ENCODE measurements at regions not wholly inside any gene's neighbourhood (a gene's known extent, or its start where the extent isn't known, plus 50 kb on each side); places are given as distances from the start of the nearest gene placed in this dataset.
"Not testable (repeated sequence)": the region's sequence is repeated elsewhere in the genome, so short reads cannot be mapped to it uniquely, and the experiment has no call there.

DNA sequence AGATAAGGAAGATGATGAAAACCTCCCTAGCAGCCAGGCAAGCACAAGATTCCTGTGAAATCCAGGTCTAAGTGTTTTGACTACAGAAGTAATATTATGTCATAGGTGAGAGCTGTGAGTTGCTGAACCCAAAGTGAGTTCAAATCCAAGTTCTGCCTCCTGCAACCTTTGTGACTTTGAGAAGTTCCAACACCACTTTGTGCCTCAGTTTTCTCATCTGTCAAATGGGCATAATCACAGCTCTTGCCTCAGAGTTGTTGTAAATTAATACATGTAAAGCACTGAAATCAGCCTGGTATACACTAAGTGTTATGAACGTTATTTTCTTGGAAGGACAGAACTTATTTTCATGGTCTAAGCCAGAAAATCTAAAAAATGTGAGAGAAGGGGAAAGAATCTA is 210.3 kb upstream of the FRG2C start:
- DNase-seq: not testable (repeated sequence)

DNA sequence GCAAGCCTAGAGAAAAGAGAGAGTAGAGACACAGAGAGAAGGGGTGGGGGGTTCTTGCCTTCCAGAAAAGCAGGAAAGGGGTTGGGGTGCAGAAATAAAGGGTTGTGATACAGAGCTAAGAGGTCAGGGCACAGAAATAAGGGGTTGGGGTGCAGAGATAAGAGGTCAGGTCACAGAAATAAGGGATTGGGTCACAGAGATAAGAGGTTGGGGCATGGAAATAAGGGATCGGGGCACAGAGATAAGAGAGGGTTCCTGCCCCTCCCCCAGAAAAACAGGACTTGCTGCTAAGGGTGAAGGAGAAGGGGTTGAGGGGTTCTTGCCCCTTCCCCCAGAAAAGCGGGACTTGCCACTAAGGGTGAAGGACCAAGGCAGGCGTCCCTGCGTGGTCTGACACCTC is 189.6 kb upstream of the FRG2C start:
- DNase-seq: not testable (repeated sequence)

DNA sequence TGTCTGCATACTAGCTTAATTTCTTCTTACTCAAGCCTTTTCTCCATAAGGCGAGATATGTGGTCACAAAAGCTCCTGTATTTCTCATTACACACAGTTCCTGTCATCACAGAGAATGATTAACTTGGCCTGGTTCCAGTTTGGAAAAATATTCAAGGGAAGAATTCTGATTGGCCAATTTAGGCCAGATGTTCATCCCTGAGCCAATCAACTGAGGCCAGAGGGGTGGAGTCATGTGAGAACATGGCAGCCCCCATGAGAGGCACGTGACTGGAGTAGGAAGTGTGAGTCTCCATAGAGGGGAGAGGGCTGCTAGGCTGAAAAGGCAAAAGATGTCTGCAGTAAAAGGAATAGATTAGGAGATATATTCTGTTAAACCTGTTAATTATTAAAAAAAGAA is 167.5 kb upstream of the FRG2C start:
- DNase-seq: not testable (repeated sequence)

DNA sequence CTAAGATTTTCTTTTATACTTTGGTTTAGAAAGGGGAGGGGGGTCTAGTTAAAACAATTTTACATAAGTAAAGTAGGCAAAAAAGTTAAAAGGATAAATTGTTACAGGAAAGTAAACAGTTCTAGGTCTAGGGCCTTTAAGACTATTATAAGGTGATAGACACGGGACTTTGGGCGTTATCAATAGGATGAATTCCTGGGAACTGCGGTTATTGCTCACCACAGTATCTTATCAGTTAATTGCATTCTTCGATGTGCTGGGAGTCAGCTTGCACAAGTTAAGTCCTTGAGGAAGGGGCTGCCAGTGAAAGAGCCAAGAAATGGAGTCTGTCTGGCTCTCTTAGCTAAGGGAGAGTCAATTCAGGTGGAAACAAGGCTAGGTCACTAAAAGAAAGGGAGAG is 163.8 kb upstream of the FRG2C start:
- DNase-seq: not testable (repeated sequence)

DNA sequence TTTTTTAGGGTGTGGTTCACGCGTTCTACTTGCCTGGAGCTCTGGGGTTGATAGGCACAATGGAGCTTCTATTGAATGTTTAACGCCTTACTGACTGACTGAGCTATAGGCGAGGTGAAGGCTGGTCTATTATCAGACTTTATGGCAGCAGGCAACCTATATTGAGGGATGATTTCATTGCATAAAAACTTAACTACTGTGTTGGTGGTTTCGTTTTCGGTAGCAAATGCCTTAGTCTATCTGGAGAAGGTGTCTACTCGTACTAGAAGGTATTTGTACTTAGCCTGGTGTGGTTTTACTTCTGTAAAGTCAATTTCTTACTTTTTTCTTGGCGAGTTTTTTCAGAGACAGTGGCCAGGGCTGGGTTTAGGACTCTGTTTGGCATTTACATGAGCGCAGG is 162.0 kb upstream of the FRG2C start:
- DNase-seq: not testable (repeated sequence)

DNA sequence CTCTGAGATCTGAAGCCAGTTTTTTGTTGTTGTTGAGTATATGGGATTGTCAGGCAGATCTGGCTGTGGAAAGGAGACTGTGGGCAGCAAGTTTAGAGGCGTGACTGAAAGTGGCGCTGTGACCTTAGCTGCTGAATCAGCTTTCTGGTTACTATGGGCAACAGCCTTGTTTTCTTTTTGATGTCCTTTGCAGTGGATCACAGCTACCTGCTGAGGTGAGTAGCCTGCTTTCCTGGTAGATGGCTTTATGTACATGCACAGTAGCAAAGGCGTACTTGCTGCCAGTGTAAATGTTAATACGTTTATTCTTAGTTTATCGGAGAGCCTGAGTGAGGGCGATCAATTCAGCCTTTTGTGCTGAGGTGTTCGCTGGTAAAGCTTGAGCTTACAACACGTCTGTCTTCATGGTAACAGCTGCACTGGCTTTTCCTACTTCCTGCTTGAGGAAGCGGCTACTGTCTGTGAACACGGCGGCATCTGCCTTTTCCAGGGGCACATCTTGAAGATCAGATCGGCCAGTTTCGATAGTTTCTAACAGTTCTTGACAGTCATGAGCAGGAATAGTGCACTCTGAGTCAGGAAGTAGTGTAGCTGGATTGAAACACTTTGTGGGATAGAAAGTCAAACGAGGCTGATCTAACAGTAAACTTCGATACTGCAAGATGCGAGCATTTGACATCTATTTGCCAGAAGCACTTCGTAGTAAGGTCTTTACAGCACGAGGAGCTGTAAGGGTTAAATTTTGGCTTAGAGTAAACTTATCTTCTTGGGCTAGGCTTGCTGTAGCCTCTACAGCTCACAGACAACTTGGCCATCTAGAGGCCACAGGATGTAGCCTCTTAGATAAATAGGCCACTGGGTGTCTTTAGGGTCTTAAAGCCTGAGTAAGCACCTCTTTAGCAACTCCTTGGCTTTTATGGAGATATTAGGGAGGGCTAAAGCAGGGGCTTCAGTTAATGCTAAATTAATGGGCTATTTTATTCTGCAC is 161.1 kb upstream of the FRG2C start:
- peak in 1 of 2 experiments; percentile 6 for DNase-seq

DNA sequence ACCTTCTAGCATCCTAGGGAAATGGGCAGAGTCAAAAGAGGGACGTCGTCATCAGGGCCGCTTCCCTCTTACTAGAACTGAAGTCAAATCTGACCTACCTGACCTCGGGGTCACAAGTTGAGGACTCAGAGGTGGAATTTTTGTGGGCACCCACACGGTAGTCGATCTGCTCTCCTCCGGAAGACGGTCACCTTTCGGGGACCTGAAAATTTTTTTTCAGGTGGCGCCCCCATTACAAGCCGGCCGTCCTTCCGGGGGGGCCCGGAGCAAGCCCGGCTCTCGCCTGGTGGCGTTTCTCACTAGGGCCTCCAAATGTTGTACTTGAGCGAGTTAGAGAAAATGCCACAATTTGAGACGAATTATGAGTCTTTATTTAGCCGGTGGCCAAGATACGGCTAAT is 157.5 kb upstream of the FRG2C start:
- DNase-seq: no peak

DNA sequence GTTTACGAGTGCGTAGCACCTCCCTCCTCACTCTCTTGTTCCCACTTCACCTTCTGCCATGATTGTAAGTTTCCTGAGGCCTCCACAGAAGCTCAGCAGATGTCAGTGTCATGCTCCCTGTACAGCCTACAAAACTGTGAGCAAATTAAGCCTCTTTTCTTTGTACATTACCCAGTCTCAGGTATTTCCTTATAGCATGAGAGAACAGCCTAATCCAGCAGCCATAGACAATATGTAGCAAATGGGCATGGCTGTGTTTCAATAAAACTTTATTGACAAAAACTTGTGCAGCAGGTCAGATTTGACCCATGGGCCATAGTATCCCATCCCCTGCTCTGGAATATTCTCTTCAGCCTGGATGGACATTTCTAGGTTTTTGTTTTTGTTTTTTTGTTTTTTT is 156.2 kb upstream of the FRG2C start:
- not testable (repeated sequence) for DNase-seq

DNA sequence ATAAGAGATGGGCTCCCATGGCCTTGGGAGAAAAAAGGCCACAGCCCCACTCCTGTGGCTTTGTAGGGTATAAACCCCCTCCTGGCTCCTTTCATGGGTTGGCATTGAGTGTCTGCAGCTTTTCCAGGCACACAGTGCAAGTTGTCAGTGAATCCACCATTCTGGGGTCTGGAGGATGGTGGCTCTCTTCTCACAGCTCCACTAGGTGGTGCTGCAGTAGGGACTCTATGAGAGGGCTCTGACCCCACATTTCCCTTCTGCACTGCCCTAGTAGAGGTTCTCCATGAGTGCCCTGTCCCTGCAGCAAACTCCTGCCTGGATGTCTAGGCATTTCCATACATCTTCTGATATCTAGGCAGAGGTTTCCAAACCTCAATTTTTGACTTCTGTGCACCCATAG is 136.5 kb upstream of the FRG2C start:
- not testable (repeated sequence) for DNase-seq

DNA sequence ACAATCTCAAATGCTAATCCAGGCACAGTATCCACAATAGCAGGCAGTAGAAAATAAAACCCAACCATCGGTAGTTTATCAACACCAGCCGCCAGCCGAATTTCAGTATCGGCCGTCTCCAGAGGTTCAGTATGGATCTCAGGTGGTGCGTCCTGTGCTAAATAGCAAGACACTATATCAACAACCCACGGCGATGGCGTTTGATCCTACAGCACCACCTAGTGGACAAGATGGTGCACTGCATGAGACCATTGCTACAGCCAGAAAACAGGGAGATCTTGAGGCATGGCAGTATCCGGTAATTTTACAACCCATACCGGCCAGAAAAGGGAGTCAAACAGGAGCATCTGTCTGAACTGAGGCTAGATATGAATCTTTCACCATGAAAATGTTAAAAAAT is 112.0 kb upstream of the FRG2C start:
- peak in 1 of 2 experiments; percentile 15 for DNase-seq

DNA sequence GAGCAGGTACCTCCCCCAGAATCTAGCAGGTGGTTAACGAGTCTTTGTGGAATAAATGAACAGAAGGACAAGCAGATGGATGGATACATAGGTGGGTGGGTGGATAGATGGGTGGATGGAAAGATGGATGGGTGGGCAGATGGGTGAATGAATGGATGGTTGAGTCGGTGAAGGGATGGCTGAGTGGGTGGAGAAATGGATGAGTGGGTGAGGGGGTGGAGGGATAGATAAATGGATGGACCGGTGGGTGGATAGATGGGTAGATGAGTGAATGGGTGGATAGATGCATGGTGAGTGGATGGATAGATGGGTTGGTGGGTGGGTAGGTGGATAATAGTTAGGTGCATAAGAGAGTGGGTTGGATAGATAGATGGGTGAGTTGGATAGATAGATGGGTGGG is 99.7 kb upstream of the FRG2C start:
- not testable (repeated sequence) for DNase-seq

DNA sequence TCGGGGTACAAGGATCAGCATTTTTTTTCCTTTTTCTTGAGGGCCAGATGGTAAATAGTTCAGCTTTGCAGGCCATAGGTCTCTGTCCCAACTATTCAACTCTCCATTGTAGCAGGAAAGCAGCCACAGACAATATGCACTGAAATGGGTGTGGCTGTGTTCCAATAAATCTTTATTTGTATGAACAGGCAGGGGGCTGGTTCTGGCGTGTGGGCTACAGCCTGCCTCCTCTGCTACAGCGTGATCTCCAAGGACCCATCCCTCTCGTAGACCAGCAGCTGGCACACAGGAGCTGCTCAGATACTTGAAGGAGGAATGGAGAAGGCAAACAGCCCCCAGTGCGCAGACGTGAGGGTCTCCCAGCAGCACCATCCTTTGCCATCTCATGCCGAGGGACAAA is 91.8 kb upstream of the FRG2C start:
- not testable (repeated sequence) for DNase-seq

DNA sequence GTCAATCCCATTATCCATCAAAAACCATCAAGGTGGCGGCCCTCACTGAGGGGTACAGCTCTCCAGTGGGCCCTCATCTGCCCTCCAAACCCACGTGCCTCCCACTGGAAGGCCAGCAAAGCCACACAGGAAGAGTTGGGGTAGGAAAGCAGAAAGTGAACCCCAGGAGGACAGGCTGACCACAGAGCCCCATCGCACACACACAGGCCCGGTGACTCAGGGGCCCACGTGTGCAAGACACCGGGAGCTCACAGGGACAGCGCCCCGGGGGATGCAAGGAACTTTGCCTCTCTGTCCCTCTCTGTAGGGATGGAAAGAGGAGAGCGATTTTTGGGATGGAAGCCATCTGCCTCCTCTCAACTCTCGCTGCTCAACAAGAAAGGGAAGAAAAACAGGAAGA is 85.0 kb upstream of the FRG2C start:
- DNase-seq: not testable (repeated sequence)

DNA sequence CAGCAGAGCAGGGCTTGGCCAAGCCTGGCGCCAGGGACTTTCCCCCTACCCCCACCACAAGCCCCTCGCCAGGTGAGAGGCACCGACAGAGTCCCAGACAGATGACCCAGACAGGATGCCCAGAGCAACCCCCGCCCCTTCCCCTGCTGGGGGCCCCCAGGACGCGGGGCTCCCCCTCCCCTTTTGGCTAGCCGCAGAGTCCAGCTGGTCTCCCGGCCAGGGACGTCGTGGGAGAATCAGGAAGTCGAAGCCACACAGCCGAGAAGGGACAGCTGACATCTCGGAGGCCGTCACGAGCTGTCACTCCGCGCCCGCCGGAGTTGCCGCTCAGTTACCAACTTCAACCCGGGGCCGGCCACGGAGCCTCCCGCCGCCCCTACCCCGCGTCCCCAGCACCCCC is 84.6 kb upstream of the FRG2C start:
- DNase-seq: not testable (repeated sequence)

DNA sequence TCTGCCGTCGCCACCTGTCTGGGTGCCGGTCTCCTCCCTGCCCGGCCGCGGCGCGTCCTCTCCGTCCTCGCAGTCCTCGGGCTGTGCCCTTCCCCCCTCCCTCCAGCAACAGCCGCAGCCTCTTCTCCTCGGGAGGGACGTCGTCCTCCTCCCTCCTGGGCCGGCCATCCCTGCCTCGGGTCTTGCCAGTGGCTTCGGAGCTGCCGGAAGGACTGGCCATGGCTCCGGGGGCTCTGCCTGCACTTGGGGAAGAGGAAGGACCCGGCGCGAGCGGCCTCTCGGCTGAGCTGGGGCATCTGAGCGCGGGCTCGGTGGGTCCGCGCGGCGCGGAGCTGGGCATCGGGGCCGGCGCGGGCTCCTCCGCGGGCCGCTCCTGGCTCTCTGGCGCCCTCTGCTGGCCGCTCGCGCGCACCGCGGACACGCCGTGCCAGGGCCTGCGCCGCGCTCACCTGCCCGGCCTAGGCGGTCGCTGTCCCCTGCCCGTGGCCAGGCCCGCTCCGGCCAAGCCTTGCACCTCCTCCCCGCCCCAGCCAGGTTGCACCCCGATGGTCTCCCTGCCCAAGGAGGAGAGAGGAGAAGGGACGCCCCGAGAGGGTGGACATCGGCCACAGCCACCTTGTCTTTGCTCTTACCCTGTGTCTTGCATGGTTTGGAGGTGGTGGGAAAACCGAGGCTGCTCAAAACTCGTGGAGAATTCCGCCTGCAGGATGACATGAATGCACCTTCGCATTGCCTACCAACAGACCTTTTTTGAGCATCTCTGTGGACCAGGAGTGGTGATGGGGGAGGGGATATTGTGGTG is 83.9 kb upstream of the FRG2C start:
- DNase-seq: peak; percentile 1 to 29

DNA sequence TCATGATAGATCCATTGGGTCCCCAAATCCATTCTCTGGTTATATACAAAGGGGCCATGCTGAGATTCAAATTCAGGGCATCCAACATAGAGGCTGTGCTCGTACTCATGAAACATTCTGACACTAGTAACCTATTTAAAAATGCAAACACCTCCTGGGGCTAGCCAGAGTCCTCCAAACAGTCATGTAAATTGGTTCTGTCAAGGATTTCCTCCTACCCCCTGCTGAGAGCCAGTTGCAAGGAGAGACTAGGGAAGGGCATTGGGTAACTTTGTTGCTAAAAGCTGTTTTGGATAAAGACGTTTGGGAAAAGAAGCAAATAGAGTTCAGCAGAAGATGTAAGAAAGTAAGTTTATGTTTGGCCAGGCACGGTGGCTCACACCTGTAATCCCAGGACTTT is 81.6 kb upstream of the FRG2C start:
- DNase-seq: not testable (repeated sequence)

DNA sequence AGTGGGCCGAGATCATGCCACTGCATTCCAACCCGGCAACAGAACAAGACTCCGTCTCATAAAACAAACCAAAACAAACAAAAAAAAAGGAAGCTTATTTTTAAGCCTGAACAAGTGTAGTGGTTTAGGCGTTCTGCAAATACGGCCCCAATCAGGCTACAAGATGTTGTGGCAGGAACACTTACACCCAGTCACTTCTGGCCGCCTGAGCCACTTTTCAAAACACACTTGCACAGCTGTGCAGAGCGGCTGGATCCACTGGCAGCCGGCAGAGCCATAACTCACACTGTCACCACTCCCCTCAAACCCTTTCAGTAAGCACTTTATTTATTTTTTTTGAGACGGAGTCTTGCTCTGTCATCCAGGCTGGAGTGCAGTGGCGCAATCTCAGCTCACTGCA is 81.0 kb upstream of the FRG2C start:
- not testable (repeated sequence) for DNase-seq

DNA sequence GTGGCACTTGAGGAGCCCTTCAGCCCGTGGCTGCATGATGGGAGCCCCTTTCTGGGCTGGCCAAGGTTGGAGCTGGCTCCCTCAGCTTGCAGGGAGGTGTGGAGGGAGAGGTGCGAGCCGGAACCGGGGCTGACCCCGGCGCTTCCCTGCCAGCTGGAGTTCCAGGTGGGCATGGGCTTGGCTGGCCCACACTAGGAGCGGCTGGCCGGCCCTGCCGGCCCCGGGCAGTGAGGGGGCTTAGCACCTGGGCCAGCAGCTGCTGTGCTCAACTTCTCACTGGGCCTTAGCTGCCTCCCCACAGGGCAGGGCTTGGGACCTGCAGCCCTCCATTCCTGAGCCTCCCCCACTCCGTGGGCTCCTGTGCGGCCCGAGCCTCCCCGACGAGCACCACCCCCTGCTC is 76.4 kb upstream of the FRG2C start:
- not testable (repeated sequence) for DNase-seq

DNA sequence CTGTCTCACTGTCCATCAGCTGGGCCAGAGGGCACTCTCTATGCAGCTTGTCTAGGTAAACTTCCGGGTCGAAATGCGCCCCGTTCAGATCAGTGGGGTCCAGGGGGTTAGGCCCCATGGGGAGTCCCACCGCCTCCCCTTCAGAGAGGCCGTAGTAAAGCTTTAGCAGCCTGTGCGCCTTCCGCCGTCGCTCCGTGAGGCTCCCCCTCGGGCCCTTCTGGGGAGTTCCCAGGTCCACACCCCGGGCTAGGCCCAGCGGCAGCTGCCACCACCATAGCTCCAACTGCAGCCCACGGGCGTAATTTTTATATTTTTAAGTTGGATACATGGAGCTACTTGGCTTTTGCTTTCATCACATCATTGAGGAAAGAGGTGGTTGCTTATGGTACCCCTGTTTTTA is 73.7 kb upstream of the FRG2C start:
- DNase-seq: not testable (repeated sequence)

DNA sequence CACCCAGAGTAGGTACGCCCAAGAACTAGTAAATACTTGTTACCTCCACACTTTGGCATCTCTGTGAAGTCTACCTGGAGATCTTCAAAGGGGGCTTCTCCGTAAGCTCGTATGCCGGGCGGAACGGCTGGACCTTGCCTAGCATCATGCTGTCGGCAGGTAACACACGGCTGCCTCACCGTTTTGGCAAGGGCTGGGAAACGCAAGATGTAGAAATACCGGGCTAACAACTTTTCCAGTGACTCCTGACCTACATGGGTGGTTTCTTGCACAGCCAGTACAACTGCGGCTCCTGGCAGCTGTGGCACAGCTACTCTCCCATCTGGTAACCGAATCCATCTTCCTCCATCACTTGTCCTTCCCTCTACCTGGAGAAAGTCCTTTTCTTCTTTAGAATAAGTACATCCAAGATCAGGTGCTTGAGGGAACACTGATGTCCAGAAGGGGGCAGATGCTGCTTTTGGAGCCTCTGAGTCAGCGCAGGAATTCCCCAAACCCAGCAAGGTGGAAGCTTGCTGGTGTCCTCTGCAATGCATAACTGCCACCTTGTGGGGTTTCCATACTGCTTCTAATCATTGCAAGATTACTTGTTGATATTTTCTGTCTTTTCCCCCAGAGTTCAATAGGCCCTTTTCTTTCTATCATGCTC is 59.7 kb upstream of the FRG2C start:
- DNase-seq: not testable (repeated sequence)

DNA sequence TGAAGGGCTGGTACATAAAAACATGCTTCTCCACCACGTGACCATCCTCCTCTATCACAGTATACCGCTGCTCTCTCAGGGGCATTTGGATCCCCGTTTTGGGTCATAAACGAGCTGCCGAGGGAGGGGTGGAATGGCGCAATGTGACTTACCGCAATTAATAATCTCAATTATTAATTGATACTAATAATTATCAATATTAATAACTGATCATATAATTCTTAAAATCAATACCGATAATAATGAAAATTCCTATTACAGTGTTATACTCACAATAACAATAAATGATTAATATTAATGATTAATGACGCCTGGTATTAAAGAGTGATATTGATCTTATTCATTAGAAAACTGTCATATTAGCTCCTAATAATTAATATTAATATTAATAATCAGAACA is 56.1 kb upstream of the FRG2C start:
- not testable (repeated sequence) for DNase-seq

DNA sequence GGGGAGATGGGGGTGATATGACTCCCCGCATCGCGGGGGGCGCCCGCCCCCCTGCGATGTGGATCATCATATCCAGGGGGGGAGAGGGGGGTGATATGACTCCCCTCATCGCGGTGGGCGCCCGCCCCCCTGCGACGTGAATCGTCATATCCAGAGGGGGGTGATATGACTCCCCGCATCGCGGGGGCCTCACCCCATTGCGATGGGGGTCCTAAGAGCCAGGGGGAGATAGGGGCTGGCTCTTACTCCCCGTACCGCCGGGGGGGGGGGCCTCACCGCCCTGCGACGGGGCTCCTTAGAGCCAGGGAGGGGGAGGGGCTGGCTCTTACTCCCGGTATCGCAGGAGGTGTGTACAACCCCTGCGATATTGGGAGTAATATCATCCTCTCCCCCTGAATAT is 54.5 kb upstream of the FRG2C start:
- DNase-seq: not testable (repeated sequence)

DNA sequence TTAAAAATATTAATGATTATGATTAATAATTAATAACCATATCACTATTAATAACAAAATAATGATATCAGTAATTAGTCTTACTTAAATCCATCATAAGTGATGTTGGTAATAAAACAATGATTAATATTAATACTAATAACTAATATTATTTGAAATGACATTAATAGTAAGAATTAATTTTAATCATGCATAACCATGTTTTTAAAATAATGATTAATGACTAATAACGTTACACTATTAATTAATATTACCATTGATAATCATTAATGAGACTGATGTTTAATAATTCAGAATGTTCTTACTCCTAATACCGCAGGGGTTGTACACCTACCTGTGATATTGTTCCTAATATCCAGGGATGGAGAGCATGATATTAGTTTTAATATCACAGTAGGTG is 53.4 kb upstream of the FRG2C start:
- DNase-seq: no peak

Measured in NCI-H2081 (cell line).